HL-60 (cell line): ENCODE measurements at regions not wholly inside any gene's neighbourhood (a gene's known extent, or its start where the extent isn't known, plus 50 kb on each side); places are given as distances from the start of the nearest gene placed in this dataset.

Experiments used
- DNase-seq, 2 experiments: peaks; one replicate each; pipeline ENCODE4 v3.0.0-alpha.2; 2010 to 2020; ENCODE audit warnings: low read depth in 1 of 2, low spot score in 1 of 2
- H3K27ac ChIP-seq: fragments of 250-450 bp; sonication (Bioruptor Pico); replicated peaks from 2 replicates; pipeline ENCODE4 v1.5.1; 2020; ENCODE audit warnings: mild to moderate bottlenecking, moderate library complexity
- H3K27me3 ChIP-seq: fragments of 250-450 bp; sonication (Bioruptor Pico); 2 replicates; pipeline ENCODE4 v1.5.1; 2021; ENCODE audit warnings: mild to moderate bottlenecking, moderate library complexity; ENCODE audit not compliant: insufficient read depth, poor library complexity, severe bottlenecking
- H3K4me3 ChIP-seq: replicated peaks from 2 replicates; pipeline ENCODE4 v1.5.1; 2011; ENCODE audit warnings: mild to moderate bottlenecking, control low read depth, low read length; ENCODE audit not compliant: insufficient read depth
- CTCF ChIP-seq: IDR thresholded peaks from one replicate; pipeline ENCODE4 v1.5.1; 2011; ENCODE audit warnings: low read length, control low read depth, inconsistent platforms; ENCODE audit not compliant: insufficient read depth
- GABPA ChIP-seq: IDR thresholded peaks from 2 replicates; pipeline ENCODE4 v1.6.1; 2012; ENCODE audit warnings: low read depth
- POLR2AphosphoS5 ChIP-seq: IDR thresholded peaks from 2 replicates; pipeline ENCODE4 v1.6.1; 2012; ENCODE audit warnings: low read depth
- SPI1 ChIP-seq: IDR thresholded peaks from 2 replicates; pipeline ENCODE4 v1.6.1; 2012; ENCODE audit warnings: low read depth, mild to moderate bottlenecking, borderline replicate concordance
- TF ChIP-seq, protein P1 (sequence below): IDR thresholded peaks from 2 replicates; pipeline ENCODE4 v1.6.1; 2012; ENCODE audit warnings: low read depth; ENCODE audit not compliant: insufficient replicate concordance

DNA sequence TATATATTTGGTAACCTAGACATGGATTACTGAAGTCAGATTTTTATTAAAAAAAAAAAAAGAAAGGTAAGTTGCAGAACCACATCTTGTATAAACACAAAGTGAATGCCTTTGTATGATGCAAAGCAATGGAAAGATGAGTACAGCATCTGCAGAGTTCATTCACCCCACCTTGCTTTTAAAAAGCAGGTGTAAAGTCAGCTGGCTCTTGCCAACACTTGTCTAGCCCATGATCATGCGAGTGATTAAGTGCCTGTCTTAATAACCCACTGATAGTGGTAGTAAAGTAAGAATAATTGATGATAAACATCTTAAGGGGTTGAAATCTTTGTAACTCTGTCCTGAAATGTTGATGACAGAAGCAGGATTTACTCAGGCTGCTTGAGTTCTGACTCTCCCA lies 710.4 kb downstream of the EFNB2 start:
- Histone ChIP-seq H3K27me3 (no peaks in the 10 kb centered on the region), H3K4me3 (no peak overlapping the region), H3K27ac (no peak overlapping the region)
- no peak for DNase-seq
- TF ChIP-seq SPI1 = no peak
- no peak for TF ChIP-seq POLR2AphosphoS5
- TF ChIP-seq CTCF = no peak
- no peak for TF ChIP-seq GABPA
- TF ChIP-seq, protein P1, sequence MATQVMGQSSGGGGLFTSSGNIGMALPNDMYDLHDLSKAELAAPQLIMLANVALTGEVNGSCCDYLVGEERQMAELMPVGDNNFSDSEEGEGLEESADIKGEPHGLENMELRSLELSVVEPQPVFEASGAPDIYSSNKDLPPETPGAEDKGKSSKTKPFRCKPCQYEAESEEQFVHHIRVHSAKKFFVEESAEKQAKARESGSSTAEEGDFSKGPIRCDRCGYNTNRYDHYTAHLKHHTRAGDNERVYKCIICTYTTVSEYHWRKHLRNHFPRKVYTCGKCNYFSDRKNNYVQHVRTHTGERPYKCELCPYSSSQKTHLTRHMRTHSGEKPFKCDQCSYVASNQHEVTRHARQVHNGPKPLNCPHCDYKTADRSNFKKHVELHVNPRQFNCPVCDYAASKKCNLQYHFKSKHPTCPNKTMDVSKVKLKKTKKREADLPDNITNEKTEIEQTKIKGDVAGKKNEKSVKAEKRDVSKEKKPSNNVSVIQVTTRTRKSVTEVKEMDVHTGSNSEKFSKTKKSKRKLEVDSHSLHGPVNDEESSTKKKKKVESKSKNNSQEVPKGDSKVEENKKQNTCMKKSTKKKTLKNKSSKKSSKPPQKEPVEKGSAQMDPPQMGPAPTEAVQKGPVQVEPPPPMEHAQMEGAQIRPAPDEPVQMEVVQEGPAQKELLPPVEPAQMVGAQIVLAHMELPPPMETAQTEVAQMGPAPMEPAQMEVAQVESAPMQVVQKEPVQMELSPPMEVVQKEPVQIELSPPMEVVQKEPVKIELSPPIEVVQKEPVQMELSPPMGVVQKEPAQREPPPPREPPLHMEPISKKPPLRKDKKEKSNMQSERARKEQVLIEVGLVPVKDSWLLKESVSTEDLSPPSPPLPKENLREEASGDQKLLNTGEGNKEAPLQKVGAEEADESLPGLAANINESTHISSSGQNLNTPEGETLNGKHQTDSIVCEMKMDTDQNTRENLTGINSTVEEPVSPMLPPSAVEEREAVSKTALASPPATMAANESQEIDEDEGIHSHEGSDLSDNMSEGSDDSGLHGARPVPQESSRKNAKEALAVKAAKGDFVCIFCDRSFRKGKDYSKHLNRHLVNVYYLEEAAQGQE = no peak

GRCh38 chr13:105821337-105821736 lies 714.1 kb downstream of the EFNB2 start:
- no peak for TF ChIP-seq GABPA
- no peak for TF ChIP-seq POLR2AphosphoS5
- TF ChIP-seq, protein P1 = no peak
- no peak for TF ChIP-seq SPI1
- no peak for TF ChIP-seq CTCF
- Histone ChIP-seq H3K4me3 (no peak overlapping the region), H3K27ac (no peak overlapping the region), H3K27me3 (no peaks in the 10 kb centered on the region)
- no peak for DNase-seq

- Histone ChIP-seq H3K27ac (no peak overlapping the region), H3K27me3 (no peaks in the 10 kb centered on the region), H3K4me3 (no peak overlapping the region)
- DNase-seq = no peak
- TF ChIP-seq SPI1 (no peak), GABPA (no peak), CTCF (no peak), POLR2AphosphoS5 (no peak)
- TF ChIP-seq, protein P1 = no peak
Observed at GRCh38 chr13:105820415-105820814, 715.0 kb downstream of the EFNB2 start.
